H1 (cell line): ENCODE measurements at regions not wholly inside any gene's neighbourhood (a gene's known extent, or its start where the extent isn't known, plus 50 kb on each side); places are given as distances from the start of the nearest gene placed in this dataset.

Source experiments
- CTCF ChIA-PET: fragments of 300-600 bp; sonication (Branson Sonifier 250); formaldehyde crosslinking; loops from one replicate; lab custom pipeline; 2021; ENCODE audit not compliant: partially characterized antibody; lab: Charles Lee
- POLR2A ChIA-PET: fragments of 300-600 bp; sonication (Branson Sonifier 250); formaldehyde crosslinking; loops from one replicate; lab custom pipeline; 2021; ENCODE audit warnings: inconsistent platforms; ENCODE audit not compliant: partially characterized antibody; lab: Charles Lee
- DNase-seq, 2 experiments: peaks; one replicate each; pipeline versions ENCODE4 v3.0.0 to v3.0.0-alpha.2; 2010 to 2022; ENCODE audit warnings: low spot score in 2 of 2, low read depth in 1 of 2, mixed read lengths in 1 of 2
- FAIRE-seq: peaks from 2 replicates; lab custom pipeline; 2011; peaks lifted over from hg19 to GRCh38; lab: Jason Lieb, UNC
- H2AFZ ChIP-seq: 2 replicates; pipeline ENCODE4 v1.8.1; 2012; ENCODE audit warnings: low read length, inconsistent platforms
- H2AK5ac ChIP-seq: 2 replicates; pipeline ENCODE4 v1.6.1; 2013; ENCODE audit warnings: low read depth, low read length
- H2BK120ac ChIP-seq: replicated peaks from 2 replicates; pipeline ENCODE3; 2013; ENCODE audit warnings: low read depth, low read length, inconsistent platforms
- H2BK12ac ChIP-seq: 2 replicates; pipeline ENCODE4 v1.6.1; 2013; ENCODE audit warnings: low read depth, low read length
- H2BK15ac ChIP-seq: 2 replicates; pipeline ENCODE4 v1.6.1; 2013; ENCODE audit warnings: low read length
- H2BK20ac ChIP-seq: 2 replicates; pipeline ENCODE4 v1.6.1; 2013; ENCODE audit warnings: low read length
- H2BK5ac ChIP-seq: 2 replicates; pipeline ENCODE4 v1.6.1; 2013; ENCODE audit warnings: low read depth, low read length
- H3K14ac ChIP-seq: 2 replicates; pipeline ENCODE4 v1.6.1; 2013; ENCODE audit warnings: inconsistent platforms; ENCODE audit not compliant: insufficient read length
- H3K18ac ChIP-seq: 2 replicates; pipeline ENCODE4 v1.6.1; 2013; ENCODE audit warnings: low read length; ENCODE audit errors: extremely low read depth
- H3K23ac ChIP-seq: 2 replicates; pipeline ENCODE4 v1.6.1; 2013; ENCODE audit warnings: inconsistent platforms; ENCODE audit not compliant: insufficient read length
- H3K23me2 ChIP-seq: 2 replicates; pipeline ENCODE4 v1.6.1; 2013; ENCODE audit warnings: low read depth, low read length
- H3K27ac ChIP-seq: 2 replicates; pipeline ENCODE4 v1.6.1; 2011; ENCODE audit warnings: low read depth, low read length, inconsistent platforms
- H3K27me3 ChIP-seq, 4 experiments: replicated peaks in 1 of 4; 1 replicate in 1 of 4; 2 replicates in 3 of 4; pipeline versions ENCODE4 v1.6.1 to v1.8.1; 2011 to 2013; ENCODE audit warnings: low read length in 3 of 4, mild to moderate bottlenecking in 3 of 4, inconsistent platforms in 2 of 4, mixed read lengths in 2 of 4, moderate library complexity in 1 of 4; ENCODE audit not compliant: control insufficient read depth in 3 of 4, insufficient read depth in 3 of 4; ENCODE audit errors: extremely low read depth in 1 of 4
- H3K36me3 ChIP-seq, 4 experiments: 2 replicates each; pipeline versions ENCODE4 v1.6.1 to v1.8.1; 2011 to 2013; ENCODE audit warnings: mild to moderate bottlenecking in 4 of 4, low read length in 3 of 4, moderate library complexity in 2 of 4, control low read depth in 1 of 4, inconsistent platforms in 1 of 4; ENCODE audit not compliant: insufficient read depth in 4 of 4, control insufficient read depth in 2 of 4
- H3K4ac ChIP-seq: replicated peaks from 2 replicates; pipeline ENCODE3; 2013; ENCODE audit warnings: low read length, low read depth, mixed read lengths, inconsistent platforms; ENCODE audit not compliant: insufficient read length
- H3K4me1 ChIP-seq, 4 experiments: replicated peaks in 1 of 4; 1 replicate in 1 of 4; 2 replicates in 3 of 4; pipeline versions ENCODE4 v1.6.1 to v1.8.1; 2011 to 2013; ENCODE audit warnings: low read length in 3 of 4, inconsistent platforms in 2 of 4, mixed read lengths in 1 of 4; ENCODE audit not compliant: insufficient read depth in 4 of 4, control insufficient read depth in 3 of 4
- H3K4me2 ChIP-seq, 2 experiments: 2 replicates each; pipeline versions ENCODE4 v1.6.1 to v1.8.1; 2011 to 2013; ENCODE audit warnings: low read depth in 2 of 2, low read length in 2 of 2, control low read depth in 1 of 2, inconsistent platforms in 1 of 2, mild to moderate bottlenecking in 1 of 2; ENCODE audit not compliant: insufficient read depth in 1 of 2
- H3K4me3 ChIP-seq, 4 experiments: fragments of 200-600, 300-600 bp in 1 of 4; sonication (generic), shearing (Covaris generic), sonication (Bioruptor Twin) in 1 of 4; 2 replicates each; pipeline versions ENCODE4 v1.5.1 to v1.8.1; 2011 to 2016; ENCODE audit warnings: low read length in 4 of 4, low read depth in 3 of 4, control low read depth in 2 of 4, inconsistent platforms in 2 of 4, mild to moderate bottlenecking in 2 of 4, mixed read lengths in 1 of 4, moderate library complexity in 1 of 4; ENCODE audit not compliant: insufficient read depth in 2 of 4; ENCODE audit errors: extremely low read depth in 1 of 4
- H3K56ac ChIP-seq: replicated peaks from 2 replicates; pipeline ENCODE3; 2013; ENCODE audit warnings: low read depth, mild to moderate bottlenecking, mixed read lengths, low read length, inconsistent platforms; ENCODE audit not compliant: insufficient read length
- H3K79me1 ChIP-seq: 2 replicates; pipeline ENCODE4 v1.6.1; 2013; ENCODE audit warnings: low read depth, low read length, control low read depth
- H3K79me2 ChIP-seq, 2 experiments: 2 replicates each; pipeline versions ENCODE4 v1.6.1 to v1.8.1; 2012 to 2013; ENCODE audit warnings: low read length in 2 of 2, mild to moderate bottlenecking in 2 of 2, inconsistent platforms in 1 of 2; ENCODE audit not compliant: insufficient read depth in 2 of 2, control insufficient read depth in 1 of 2
- H3K9ac ChIP-seq, 4 experiments: replicated peaks in 1 of 4; 1 replicate in 1 of 4; 2 replicates in 3 of 4; pipeline versions ENCODE4 v1.6.1 to v1.8.1; 2011 to 2013; ENCODE audit warnings: low read depth in 3 of 4, low read length in 3 of 4, control low read depth in 2 of 4, mild to moderate bottlenecking in 2 of 4, moderate library complexity in 2 of 4, inconsistent platforms in 1 of 4; ENCODE audit errors: extremely low read depth in 1 of 4
- H3K9me3 ChIP-seq, 2 experiments: 2 replicates each; pipeline versions ENCODE4 v1.6.1 to v1.8.1; 2012 to 2013; ENCODE audit warnings: mild to moderate bottlenecking in 2 of 2, moderate library complexity in 2 of 2, control low read depth in 1 of 2, inconsistent platforms in 1 of 2, low read depth in 1 of 2, low read length in 1 of 2, mixed read lengths in 1 of 2; ENCODE audit not compliant: insufficient read depth in 2 of 2
- H4K20me1 ChIP-seq, 2 experiments: replicated peaks in 1 of 2; 2 replicates each; pipeline versions ENCODE3 to v1.8.1; 2011 to 2013; ENCODE audit warnings: inconsistent platforms in 2 of 2, low read length in 2 of 2, mild to moderate bottlenecking in 1 of 2; ENCODE audit not compliant: insufficient read depth in 2 of 2, control insufficient read depth in 1 of 2
- H4K5ac ChIP-seq: 2 replicates; pipeline ENCODE4 v1.6.1; 2013; ENCODE audit warnings: low read length, low read depth, mixed read lengths, inconsistent platforms; ENCODE audit not compliant: insufficient read length
- H4K8ac ChIP-seq: 2 replicates; pipeline ENCODE4 v1.8.0; 2013; ENCODE audit warnings: mild to moderate bottlenecking, moderate library complexity, low read length, inconsistent platforms; ENCODE audit not compliant: insufficient read depth; ENCODE audit errors: extremely low read depth
- H4K91ac ChIP-seq: replicated peaks from 2 replicates; pipeline ENCODE3; 2013; ENCODE audit warnings: low read length, mixed read lengths, inconsistent platforms; ENCODE audit not compliant: insufficient read length
- CBX8 ChIP-seq: fragments of 300-800, 300-1000 bp; sonication (generic); IDR thresholded peaks from 2 replicates; pipeline ENCODE4 v1.7.1; 2016; ENCODE audit warnings: low read depth, low read length, borderline replicate concordance
- CREB1 ChIP-seq: IDR thresholded peaks from 2 replicates; pipeline ENCODE4 v1.6.1; 2012; ENCODE audit warnings: inconsistent platforms
- EGR1 ChIP-seq: IDR thresholded peaks from 2 replicates; pipeline ENCODE4 v1.6.1; 2011; ENCODE audit warnings: low read depth, low read length, borderline replicate concordance
- GABPA ChIP-seq: IDR thresholded peaks from 2 replicates; pipeline ENCODE4 v1.6.1; 2011; ENCODE audit warnings: mild to moderate bottlenecking, low read length, moderate library complexity, borderline replicate concordance; ENCODE audit not compliant: insufficient read depth
- HDAC2 ChIP-seq, 2 experiments: fragments of 300-600 bp in 1 of 2; sonication (generic) in 1 of 2; IDR thresholded peaks; 2 replicates each; pipeline ENCODE4 v1.6.1; 2011 to 2012; ENCODE audit warnings: low read depth in 2 of 2, low read length in 2 of 2, mild to moderate bottlenecking in 2 of 2, moderate library complexity in 2 of 2, borderline replicate concordance in 1 of 2, inconsistent platforms in 1 of 2
- PHF8 ChIP-seq: fragments of 200-600 bp; sonication (generic); conservative IDR thresholded peaks from 2 replicates; pipeline ENCODE4 v1.7.1; 2012; ENCODE audit warnings: low read depth, mild to moderate bottlenecking, inconsistent platforms, low read length, moderate library complexity
- POLR2AphosphoS5 ChIP-seq: IDR thresholded peaks from 2 replicates; pipeline ENCODE4 v1.6.1; 2011; ENCODE audit warnings: low read depth, low read length
- RFX5 ChIP-seq: IDR thresholded peaks from 2 replicates; pipeline ENCODE4 v1.6.1; 2011; ENCODE audit warnings: low read depth, low read length, improper control_type of control experiment, borderline replicate concordance
- RNF2 ChIP-seq: fragments of 200-900, 300-1000 bp; sonication (generic); IDR thresholded peaks from 2 replicates; pipeline ENCODE4 v1.7.1; 2016; ENCODE audit warnings: borderline replicate concordance, low read depth, mild to moderate bottlenecking, antibody characterized with exemption, low read length; ENCODE audit not compliant: poor library complexity, severe bottlenecking; ENCODE audit errors: missing control alignments
- SAP30 ChIP-seq: fragments of 300-600 bp; sonication (generic); IDR thresholded peaks from 2 replicates; pipeline ENCODE4 v1.7.1; 2012; ENCODE audit warnings: low read length, moderate library complexity, mild to moderate bottlenecking, inconsistent platforms; ENCODE audit not compliant: insufficient read depth, insufficient replicate concordance
- SP4 ChIP-seq: IDR thresholded peaks from 2 replicates; pipeline ENCODE4 v1.6.1; 2012; ENCODE audit warnings: low read length, inconsistent platforms
- SUZ12 ChIP-seq: fragments of 200-600 bp; sonication (generic); IDR thresholded peaks from 2 replicates; pipeline ENCODE4 v1.6.1; 2012; ENCODE audit warnings: mild to moderate bottlenecking, inconsistent platforms, low read length, moderate library complexity, mixed read lengths
- TAF1 ChIP-seq: IDR thresholded peaks from 2 replicates; pipeline ENCODE4 v1.6.1; 2011; ENCODE audit warnings: mild to moderate bottlenecking, low read depth, low read length
- TCF12 ChIP-seq: IDR thresholded peaks from 2 replicates; pipeline ENCODE4 v1.6.1; 2011; ENCODE audit warnings: low read depth, mild to moderate bottlenecking, low read length
- WGBS, 2 experiments: shearing (Covaris generic) in 1 of 2; methylation state at CpG; one replicate each; pipeline versions ENCODE4 v1.1.6 to v1.1.7; 2013 to 2015; ENCODE audit warnings: low lambda C conversion rate in 2 of 2, mixed read lengths in 2 of 2, inconsistent platforms in 1 of 2, low coverage in 1 of 2, missing lambda C conversion rate in 1 of 2; ENCODE audit not compliant: insufficient replicate concordance in 2 of 2, insufficient coverage in 1 of 2, insufficient read length in 1 of 2; ENCODE audit errors: extremely low coverage in 1 of 2, missing lambda C conversion rate in 1 of 2; 5-methylcytosine and 5-hydroxymethylcytosine counted together

- Histone ChIP-seq H2BK120ac (no peak overlapping the region), H3K23ac (no peak overlapping the region), H4K5ac (no peak overlapping the region), H3K79me1 (no peaks in the 10 kb centered on the region), H4K20me1 (no peaks in the 10 kb centered on the region), H3K4ac (no peak overlapping the region), H4K91ac (no peak overlapping the region), H3K56ac (no peak overlapping the region), H3K4me2 (no peak overlapping the region), H2BK12ac (no peak overlapping the region), H3K9me3 (no peaks in the 10 kb centered on the region), H3K18ac (no peak overlapping the region), H3K9ac (no peak overlapping the region), H3K27me3 (no peaks in the 10 kb centered on the region), H3K4me1 (no peaks in the 10 kb centered on the region), H3K14ac (no peak overlapping the region), H2AFZ (no peak overlapping the region), H4K8ac (no peak overlapping the region), H2BK20ac (no peak overlapping the region), H3K4me3 (no peak overlapping the region), H2AK5ac (no peak overlapping the region), H3K36me3 (no peaks in the 10 kb centered on the region), H2BK15ac (no peak overlapping the region), H2BK5ac (no peak overlapping the region), H3K23me2 (no peaks in the 10 kb centered on the region), H3K27ac (no peak overlapping the region), H3K79me2 (no peaks in the 10 kb centered on the region)
- POLR2A ChIA-PET: no interaction called here
- CTCF ChIA-PET: interaction anchor here (1.3 kb wide), 1 partner anchor 14 kb away, joined by 3 read pairs; no protein-coding TSS in a partner anchor
- no peak for DNase-seq
- no peak for FAIRE-seq
- WGBS, 2 experiments: 79% methylated on average over 11 of the region's 11 CpGs; no CpG with 5 or more reads in 1 of the 2 experiments
- TF ChIP-seq RNF2: no peak
- TF ChIP-seq GABPA: no peak
- no peak for TF ChIP-seq SP4
- TF ChIP-seq PHF8: no peak
- TF ChIP-seq HDAC2 (IDR thresholded peaks at IDR 0.05; ENCODE audit: borderline replicate concordance in 1 of 2, low read depth in 2 of 2, low read length in 2 of 2): no peak
- TF ChIP-seq TAF1: no peak
- TF ChIP-seq EGR1: no peak
- TF ChIP-seq CREB1: no peak
- TF ChIP-seq SUZ12: no peak
- TF ChIP-seq TCF12: no peak
- TF ChIP-seq CBX8: no peak
- no peak for TF ChIP-seq SAP30
- TF ChIP-seq RFX5: no peak
- no peak for TF ChIP-seq POLR2AphosphoS5
Observed at GRCh38 chr21:35981514-35982070, 78.7 kb downstream of the SETD4 start.
